ENCODE measurements at regions not wholly inside any gene's neighbourhood (a gene's known extent, or its start where the extent isn't known, plus 50 kb on each side); places are given as distances from the start of the nearest gene placed in this dataset.

DNA sequence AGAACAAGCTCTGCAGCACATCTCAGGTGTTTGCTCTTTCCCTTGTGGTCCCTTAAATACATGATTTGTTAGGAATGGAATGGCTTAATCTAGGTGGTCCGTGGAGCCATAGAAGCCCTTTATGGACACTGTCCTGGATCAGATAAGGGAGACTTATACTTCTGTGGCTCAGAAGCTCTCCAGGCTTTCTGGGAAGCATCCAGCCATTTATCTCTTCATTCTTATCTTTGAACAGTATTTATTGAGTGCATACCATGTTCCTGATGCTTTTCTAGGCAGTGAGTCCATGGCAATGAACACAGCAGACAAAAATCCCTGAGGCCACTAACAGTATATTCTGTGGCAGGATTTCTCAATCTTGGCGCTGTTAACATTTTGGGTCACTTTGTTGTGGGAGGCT is 474.5 kb upstream of the EEF2KMT start:
- H3K4me3 ChIP-seq (ENCODE audit: low read depth, low read length) = no peak overlapping the region
- H3K27ac ChIP-seq (ENCODE audit: low read depth, low read length) = no peak overlapping the region
- H3K79me1 ChIP-seq (ENCODE audit: low read length) = no peaks in the 10 kb centered on the region
- no peak overlapping the region for H4K12ac ChIP-seq (ENCODE audit: low read depth, low read length)
- no peak overlapping the region for H2BK5ac ChIP-seq (ENCODE audit: low read depth, low read length, poor library complexity)
- peaks cover 6% of the 10 kb centered on the region for H3K9me3 ChIP-seq (ENCODE audit: insufficient read depth, low read depth, low read length)
- no peak overlapping the region for H3K23ac ChIP-seq (ENCODE audit: low read length)
- no peak overlapping the region for H2AFZ ChIP-seq (ENCODE audit: insufficient read depth, low read length, poor library complexity)
- no CpG with 5 or more reads among the region's 2 CpGs for WGBS (ENCODE audit: extremely low coverage, insufficient coverage, insufficient read length)
- no peak overlapping the region for H4K8ac ChIP-seq (ENCODE audit: low read depth, low read length)
- no peak overlapping the region for H3K4ac ChIP-seq (ENCODE audit: low read depth, low read length)
- DNase-seq = no peak
- H3K18ac ChIP-seq (ENCODE audit: low read length) = no peak overlapping the region
- no peak overlapping the region for H4K91ac ChIP-seq (ENCODE audit: low read depth, low read length)
- no peak overlapping the region for H2BK120ac ChIP-seq (ENCODE audit: insufficient read depth, low read length, poor library complexity)
- H3K4me2 ChIP-seq (ENCODE audit: low read length) = no peak overlapping the region
- H3K4me1 ChIP-seq (ENCODE audit: control insufficient read depth in 1 of 2, insufficient read depth in 2 of 2, low read length in 2 of 2) = no peaks in the 10 kb centered on the region
- no peaks in the 10 kb centered on the region for H3K79me2 ChIP-seq (ENCODE audit: control insufficient read depth, insufficient read depth, low read length, poor library complexity)
- H3K27me3 ChIP-seq (ENCODE audit: insufficient read depth, low read length) = no peaks in the 10 kb centered on the region
- H2BK12ac ChIP-seq (ENCODE audit: low read length) = no peak overlapping the region
- no peak overlapping the region for H3K9ac ChIP-seq (ENCODE audit: low read length)
- no peak overlapping the region for H2AK5ac ChIP-seq (ENCODE audit: low read length)
- no peak overlapping the region for H3K14ac ChIP-seq (ENCODE audit: low read length)
- H3K36me3 ChIP-seq (ENCODE audit: control insufficient read depth in 1 of 2, insufficient read depth in 2 of 2, low read length in 2 of 2) = no peaks in the 10 kb centered on the region

DNA sequence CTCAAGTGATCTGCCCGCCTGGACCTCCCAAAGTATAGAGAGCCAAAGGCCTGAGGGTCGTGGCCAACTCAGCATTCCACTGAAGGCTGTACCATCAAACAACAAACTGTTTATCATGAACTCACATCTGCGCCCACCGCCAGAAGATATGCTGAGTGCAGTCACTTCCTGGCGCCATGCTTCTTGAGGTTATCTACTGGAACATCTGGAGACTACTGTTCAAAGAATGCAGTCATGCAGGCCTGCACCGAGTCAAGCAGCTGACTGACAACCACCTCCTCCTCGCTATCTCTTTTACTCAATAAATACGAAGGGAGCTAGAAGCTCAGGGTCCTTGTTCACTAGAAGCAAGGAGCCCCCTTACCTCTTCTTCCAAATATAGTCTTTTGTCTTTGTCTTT is 473.9 kb upstream of the EEF2KMT start:
- Histone ChIP-seq H3K9me3 (ENCODE audit: insufficient read depth, low read depth, low read length) (peaks cover 7% of the 10 kb centered on the region), H3K4me2 (ENCODE audit: low read length) (no peak overlapping the region), H3K23ac (ENCODE audit: low read length) (no peak overlapping the region), H3K79me1 (ENCODE audit: low read length) (no peaks in the 10 kb centered on the region), H3K27me3 (ENCODE audit: insufficient read depth, low read length) (no peaks in the 10 kb centered on the region), H2AFZ (ENCODE audit: insufficient read depth, low read length, poor library complexity) (no peak overlapping the region), H2BK120ac (ENCODE audit: insufficient read depth, low read length, poor library complexity) (no peak overlapping the region), H3K4me3 (ENCODE audit: low read depth, low read length) (no peak overlapping the region), H3K27ac (ENCODE audit: low read depth, low read length) (no peak overlapping the region), H4K12ac (ENCODE audit: low read depth, low read length) (no peak overlapping the region), H3K79me2 (ENCODE audit: control insufficient read depth, insufficient read depth, low read length, poor library complexity) (no peaks in the 10 kb centered on the region), H3K4ac (ENCODE audit: low read depth, low read length) (no peak overlapping the region), H4K91ac (ENCODE audit: low read depth, low read length) (no peak overlapping the region), H3K14ac (ENCODE audit: low read length) (no peak overlapping the region), H2BK5ac (ENCODE audit: low read depth, low read length, poor library complexity) (no peak overlapping the region), H3K18ac (ENCODE audit: low read length) (no peak overlapping the region), H2BK12ac (ENCODE audit: low read length) (no peak overlapping the region), H4K8ac (ENCODE audit: low read depth, low read length) (no peak overlapping the region), H3K9ac (ENCODE audit: low read length) (no peak overlapping the region), H3K36me3 (ENCODE audit: control insufficient read depth in 1 of 2, insufficient read depth in 2 of 2, low read length in 2 of 2) (no peaks in the 10 kb centered on the region), H2AK5ac (ENCODE audit: low read length) (no peak overlapping the region), H3K4me1 (ENCODE audit: control insufficient read depth in 1 of 2, insufficient read depth in 2 of 2, low read length in 2 of 2) (no peaks in the 10 kb centered on the region)
- no peak for DNase-seq
- WGBS (ENCODE audit: extremely low coverage, insufficient coverage, insufficient read length) = no CpG with 5 or more reads among the region's 8 CpGs

DNA sequence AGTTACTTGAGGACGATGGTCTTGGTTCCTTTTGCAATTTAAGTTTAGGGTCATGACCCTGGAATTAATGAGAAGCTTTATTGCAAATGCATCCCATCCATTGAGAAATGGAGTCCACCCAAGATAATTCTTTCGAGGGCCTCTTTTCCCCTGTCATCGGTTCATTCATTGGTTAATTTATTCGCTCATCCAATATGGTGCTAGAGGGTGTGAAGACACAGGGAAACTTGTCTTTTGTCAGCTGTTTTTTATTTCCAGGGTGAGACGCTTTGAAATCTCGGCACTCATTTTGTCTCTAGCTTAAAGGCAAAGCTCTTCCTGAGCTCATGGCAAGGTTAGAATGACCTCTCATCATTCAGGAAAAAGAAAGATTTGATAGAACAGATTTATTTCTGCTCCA is 464.2 kb upstream of the EEF2KMT start:
- Histone ChIP-seq H3K9me3 (ENCODE audit: insufficient read depth, low read depth, low read length) (no peaks in the 10 kb centered on the region), H3K4me1 (ENCODE audit: control insufficient read depth in 1 of 2, insufficient read depth in 2 of 2, low read length in 2 of 2) (no peaks in the 10 kb centered on the region), H2BK5ac (ENCODE audit: low read depth, low read length, poor library complexity) (no peak overlapping the region), H3K18ac (ENCODE audit: low read length) (no peak overlapping the region), H2AK5ac (ENCODE audit: low read length) (no peak overlapping the region), H3K4ac (ENCODE audit: low read depth, low read length) (no peak overlapping the region), H4K8ac (ENCODE audit: low read depth, low read length) (no peak overlapping the region), H2BK120ac (ENCODE audit: insufficient read depth, low read length, poor library complexity) (no peak overlapping the region), H3K14ac (ENCODE audit: low read length) (no peak overlapping the region), H3K4me3 (ENCODE audit: low read depth, low read length) (no peak overlapping the region), H3K79me2 (ENCODE audit: control insufficient read depth, insufficient read depth, low read length, poor library complexity) (no peaks in the 10 kb centered on the region), H3K27ac (ENCODE audit: low read depth, low read length) (no peak overlapping the region), H2BK12ac (ENCODE audit: low read length) (no peak overlapping the region), H3K23ac (ENCODE audit: low read length) (no peak overlapping the region), H3K79me1 (ENCODE audit: low read length) (no peaks in the 10 kb centered on the region), H3K9ac (ENCODE audit: low read length) (no peak overlapping the region), H4K91ac (ENCODE audit: low read depth, low read length) (no peak overlapping the region), H4K12ac (ENCODE audit: low read depth, low read length) (no peak overlapping the region), H3K4me2 (ENCODE audit: low read length) (no peak overlapping the region), H2AFZ (ENCODE audit: insufficient read depth, low read length, poor library complexity) (no peak overlapping the region), H3K27me3 (ENCODE audit: insufficient read depth, low read length) (no peaks in the 10 kb centered on the region), H3K36me3 (ENCODE audit: control insufficient read depth in 1 of 2, insufficient read depth in 2 of 2, low read length in 2 of 2) (no peaks in the 10 kb centered on the region)
- WGBS (ENCODE audit: extremely low coverage, insufficient coverage, insufficient read length) = no CpG with 5 or more reads among the region's 6 CpGs
- DNase-seq = no peak

DNA sequence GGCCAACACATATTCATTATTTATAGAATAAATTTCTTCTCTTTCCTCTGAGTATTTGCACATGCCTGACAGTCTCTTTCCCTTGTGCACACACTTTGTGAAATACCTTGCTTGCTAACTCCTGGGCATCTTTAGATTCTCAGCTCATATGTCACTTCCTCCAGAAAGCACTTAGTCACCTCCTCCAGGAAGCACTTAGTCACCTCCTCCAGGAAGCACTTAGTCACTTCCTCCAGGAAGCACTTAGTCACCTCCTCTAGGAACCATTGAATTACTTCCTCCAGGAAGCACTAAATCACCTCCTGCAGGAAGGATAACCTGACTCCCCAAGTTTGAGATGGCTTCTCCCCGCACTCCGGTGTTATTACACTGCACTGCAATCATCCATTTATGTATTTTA is 462.5 kb upstream of the EEF2KMT start:
- H2BK5ac ChIP-seq (ENCODE audit: low read depth, low read length, poor library complexity) = no peak overlapping the region
- WGBS (ENCODE audit: extremely low coverage, insufficient coverage, insufficient read length) = no CpG with 5 or more reads among the region's 2 CpGs
- no peaks in the 10 kb centered on the region for H3K36me3 ChIP-seq (ENCODE audit: control insufficient read depth in 1 of 2, insufficient read depth in 2 of 2, low read length in 2 of 2)
- no peak for DNase-seq
- H4K91ac ChIP-seq (ENCODE audit: low read depth, low read length) = no peak overlapping the region
- no peaks in the 10 kb centered on the region for H3K9me3 ChIP-seq (ENCODE audit: insufficient read depth, low read depth, low read length)
- H3K14ac ChIP-seq (ENCODE audit: low read length) = no peak overlapping the region
- no peak overlapping the region for H3K23ac ChIP-seq (ENCODE audit: low read length)
- no peak overlapping the region for H3K4me3 ChIP-seq (ENCODE audit: low read depth, low read length)
- H2AFZ ChIP-seq (ENCODE audit: insufficient read depth, low read length, poor library complexity) = no peak overlapping the region
- H4K12ac ChIP-seq (ENCODE audit: low read depth, low read length) = no peak overlapping the region
- no peaks in the 10 kb centered on the region for H3K4me1 ChIP-seq (ENCODE audit: control insufficient read depth in 1 of 2, insufficient read depth in 2 of 2, low read length in 2 of 2)
- no peaks in the 10 kb centered on the region for H3K79me2 ChIP-seq (ENCODE audit: control insufficient read depth, insufficient read depth, low read length, poor library complexity)
- no peak overlapping the region for H4K8ac ChIP-seq (ENCODE audit: low read depth, low read length)
- no peak overlapping the region for H2BK120ac ChIP-seq (ENCODE audit: insufficient read depth, low read length, poor library complexity)
- H2AK5ac ChIP-seq (ENCODE audit: low read length) = no peak overlapping the region
- H3K79me1 ChIP-seq (ENCODE audit: low read length) = no peaks in the 10 kb centered on the region
- H3K18ac ChIP-seq (ENCODE audit: low read length) = no peak overlapping the region
- no peak overlapping the region for H3K9ac ChIP-seq (ENCODE audit: low read length)
- H3K4ac ChIP-seq (ENCODE audit: low read depth, low read length) = no peak overlapping the region
- no peak overlapping the region for H3K4me2 ChIP-seq (ENCODE audit: low read length)
- no peak overlapping the region for H3K27ac ChIP-seq (ENCODE audit: low read depth, low read length)
- no peaks in the 10 kb centered on the region for H3K27me3 ChIP-seq (ENCODE audit: insufficient read depth, low read length)
- H2BK12ac ChIP-seq (ENCODE audit: low read length) = no peak overlapping the region
